Activated CD8-positive, alpha-beta T cell treated with anti-CD3 and anti-CD28 coated beads, Interleukin-2, amount 10 ng/mL, durations not matched to agents 7 days and 5 days (primary cell): ENCODE measurements at regions not wholly inside any gene's neighbourhood (a gene's known extent, or its start where the extent isn't known, plus 50 kb on each side); places are given as distances from the start of the nearest gene placed in this dataset.

Experiments used
- ATAC-seq: fragments of 150-1000 bp; cut with Tn5 transposase; one replicate; pipeline ENCODE4 v1.10.0; 2021; ENCODE audit warnings: moderate library complexity
- CTCF ChIA-PET: fragments of 350-600 bp; sonication (Branson Sonifier 250); formaldehyde crosslinking; loops from one replicate; lab custom pipeline; 2021; ENCODE audit warnings: antibody characterized with exemption; lab: Charles Lee
- POLR2A ChIA-PET: fragments of 350-600 bp; sonication (Branson Sonifier 250); formaldehyde crosslinking; loops from one replicate; lab custom pipeline; 2021; ENCODE audit warnings: antibody characterized with exemption; lab: Charles Lee
- DNase-seq: peaks from one replicate; pipeline ENCODE4 v3.0.0-alpha.2; 2020
- H3K27ac Mint-ChIP-seq: one replicate; pipeline ENCODE4 v1.8.0; 2021; ENCODE audit warnings: mild to moderate bottlenecking, mixed read lengths
- H3K27me3 Mint-ChIP-seq: one replicate; pipeline ENCODE4 v1.8.0; 2021; ENCODE audit warnings: low read depth, mixed read lengths
- H3K36me3 Mint-ChIP-seq: one replicate; pipeline ENCODE4 v1.8.0; 2021; ENCODE audit warnings: low read depth, mixed read lengths
- H3K4me1 Mint-ChIP-seq: one replicate; pipeline ENCODE4 v1.8.0; 2021; ENCODE audit warnings: low read depth, mixed read lengths
- H3K4me3 Mint-ChIP-seq: one replicate; pipeline ENCODE4 v1.8.0; 2021; ENCODE audit warnings: mild to moderate bottlenecking, mixed read lengths
- H3K9me3 Mint-ChIP-seq: one replicate; pipeline ENCODE4 v1.8.0; 2022; ENCODE audit warnings: mixed read lengths; ENCODE audit not compliant: insufficient read depth

DNA sequence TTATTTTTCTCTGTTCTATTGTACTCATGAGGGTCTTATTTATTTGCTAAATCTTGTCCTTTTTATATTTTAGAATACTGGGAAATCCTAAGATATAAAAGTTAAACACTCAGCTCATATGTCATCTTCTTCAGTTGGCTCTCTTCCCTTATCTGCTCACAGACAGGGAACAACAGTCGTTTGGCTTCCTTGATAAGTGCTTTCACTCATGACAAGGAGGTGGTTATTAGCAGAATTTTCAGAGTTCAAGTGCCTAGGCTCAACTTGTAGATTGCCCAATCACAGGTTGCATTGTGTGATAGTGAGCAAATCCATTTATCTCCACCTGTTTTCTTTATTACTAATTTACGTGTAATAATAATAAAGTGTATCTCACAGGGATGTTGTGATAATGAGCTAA is 620.3 kb upstream of the PCDH20 start:
- Mint-ChIP-seq H3K36me3 (no peaks in the 10 kb centered on the region), H3K27me3 (no peaks in the 10 kb centered on the region), H3K27ac (no peak overlapping the region), H3K9me3 (peaks cover 4% of the 10 kb centered on the region), H3K4me1 (no peaks in the 10 kb centered on the region), H3K4me3 (no peak overlapping the region)
- ChIA-PET POLR2A (no interaction called here), CTCF (no interaction called here)
- no peak for DNase-seq
- no peak for ATAC-seq

- no peak for DNase-seq
- no peak overlapping the region for H3K27ac Mint-ChIP-seq
- H3K27me3 Mint-ChIP-seq: no peaks in the 10 kb centered on the region
- H3K9me3 Mint-ChIP-seq: peaks cover 4% of the 10 kb centered on the region
- ChIA-PET POLR2A (no interaction called here), CTCF (no interaction called here)
- ATAC-seq: no peak
- H3K36me3 Mint-ChIP-seq: no peaks in the 10 kb centered on the region
- no peaks in the 10 kb centered on the region for H3K4me1 Mint-ChIP-seq
- H3K4me3 Mint-ChIP-seq: no peak overlapping the region
Measured at GRCh38 chr13:62033934-62034333, 618.3 kb upstream of the PCDH20 start.

GRCh38 chr13:62022369-62022768 is 606.7 kb upstream of the PCDH20 start:
- H3K4me3 Mint-ChIP-seq: no peak overlapping the region
- H3K27me3 Mint-ChIP-seq: no peaks in the 10 kb centered on the region
- no peaks in the 10 kb centered on the region for H3K36me3 Mint-ChIP-seq
- CTCF ChIA-PET: no interaction called here
- H3K27ac Mint-ChIP-seq: no peak overlapping the region
- no peaks in the 10 kb centered on the region for H3K4me1 Mint-ChIP-seq
- H3K9me3 Mint-ChIP-seq: no peaks in the 10 kb centered on the region
- DNase-seq: no peak
- ATAC-seq: no peak
- POLR2A ChIA-PET: no interaction called here

DNA sequence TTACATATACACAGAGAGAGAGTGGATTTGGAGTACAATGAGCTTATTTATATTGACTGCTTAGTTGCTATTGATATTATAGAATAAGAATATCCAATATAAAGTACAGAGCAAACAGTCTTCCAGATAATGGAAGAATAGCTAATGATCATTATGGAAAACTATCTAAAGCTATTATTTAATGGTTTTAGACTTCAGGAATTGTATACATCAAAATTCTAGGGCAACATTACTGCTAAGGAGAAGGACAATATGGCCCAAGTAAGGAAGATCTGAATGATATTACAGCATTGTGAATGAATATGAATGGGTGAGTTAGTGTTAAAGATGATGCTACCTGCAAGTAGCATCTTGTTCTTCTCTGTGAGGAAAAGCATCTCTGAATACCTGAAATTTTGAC is 604.2 kb upstream of the PCDH20 start:
- Mint-ChIP-seq H3K9me3 (no peaks in the 10 kb centered on the region), H3K4me3 (no peak overlapping the region), H3K27me3 (no peaks in the 10 kb centered on the region), H3K27ac (no peak overlapping the region), H3K4me1 (no peaks in the 10 kb centered on the region), H3K36me3 (no peaks in the 10 kb centered on the region)
- no peak for ATAC-seq
- no peak for DNase-seq
- ChIA-PET POLR2A (no interaction called here), CTCF (no interaction called here)

DNA sequence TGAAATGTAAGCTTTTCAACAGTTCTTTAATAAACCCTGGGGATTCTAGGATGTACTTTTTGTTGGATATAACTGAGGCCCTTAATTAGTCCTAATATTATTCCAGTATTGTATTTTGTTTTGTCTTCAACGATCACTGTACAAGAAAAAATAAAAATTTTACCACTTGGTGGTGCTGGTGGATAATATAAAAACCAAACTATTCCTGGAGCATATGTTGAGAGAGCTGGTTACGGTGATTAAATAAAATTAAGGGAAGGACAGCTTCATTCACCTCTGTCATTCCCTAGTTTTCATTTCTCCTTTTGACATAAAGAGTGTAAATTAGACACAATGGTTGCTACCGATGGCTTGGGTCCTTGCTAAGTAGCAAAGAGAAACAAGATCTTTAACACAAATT is 598.6 kb upstream of the PCDH20 start:
- Mint-ChIP-seq H3K36me3 (no peaks in the 10 kb centered on the region), H3K4me3 (no peak overlapping the region), H3K27ac (no peak overlapping the region), H3K27me3 (no peaks in the 10 kb centered on the region), H3K4me1 (no peaks in the 10 kb centered on the region), H3K9me3 (no peaks in the 10 kb centered on the region)
- ChIA-PET CTCF (no interaction called here), POLR2A (no interaction called here)
- no peak for DNase-seq
- ATAC-seq: no peak

DNA sequence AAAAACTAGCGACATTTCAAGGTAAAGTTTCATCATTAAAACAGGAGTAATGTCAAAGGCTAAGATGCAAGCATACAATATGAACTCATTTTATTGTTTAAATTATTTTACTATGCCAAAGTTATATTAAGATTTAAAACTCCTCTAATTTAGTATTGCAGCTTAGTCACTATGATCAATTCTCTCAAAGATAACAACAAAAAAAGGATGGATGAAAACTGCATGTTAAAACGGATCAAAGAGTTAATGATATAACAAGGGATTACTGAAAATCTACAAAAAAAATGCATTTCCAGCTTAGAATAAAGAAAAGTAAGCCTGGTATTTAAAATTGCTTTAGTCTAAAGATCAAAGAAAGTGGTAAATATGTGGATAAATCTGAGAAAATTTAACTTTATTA is 587.8 kb upstream of the PCDH20 start:
- ChIA-PET POLR2A (no interaction called here), CTCF (no interaction called here)
- ATAC-seq (no peak), DNase-seq (no peak)
- H3K36me3 Mint-ChIP-seq: no peaks in the 10 kb centered on the region
- no peak overlapping the region for H3K27ac Mint-ChIP-seq
- no peak overlapping the region for H3K4me3 Mint-ChIP-seq
- H3K4me1 Mint-ChIP-seq: no peaks in the 10 kb centered on the region
- H3K9me3 Mint-ChIP-seq: peaks cover 9% of the 10 kb centered on the region
- H3K27me3 Mint-ChIP-seq: no peaks in the 10 kb centered on the region

- ATAC-seq (no peak), DNase-seq (no peak)
- ChIA-PET CTCF (no interaction called here), POLR2A (no interaction called here)
- H3K27me3 Mint-ChIP-seq: no peaks in the 10 kb centered on the region
- H3K4me3 Mint-ChIP-seq: no peak overlapping the region
- H3K27ac Mint-ChIP-seq: no peak overlapping the region
- H3K36me3 Mint-ChIP-seq: no peaks in the 10 kb centered on the region
- H3K9me3 Mint-ChIP-seq: peaks cover 5% of the 10 kb centered on the region
- H3K4me1 Mint-ChIP-seq: no peaks in the 10 kb centered on the region
Measured at GRCh38 chr13:61994174-61994573, 578.5 kb upstream of the PCDH20 start.

GRCh38 chr13:61989978-61990377 is 574.3 kb upstream of the PCDH20 start:
- DNase-seq (no peak), ATAC-seq (no peak)
- no peaks in the 10 kb centered on the region for H3K4me1 Mint-ChIP-seq
- H3K27me3 Mint-ChIP-seq: no peaks in the 10 kb centered on the region
- H3K27ac Mint-ChIP-seq: no peak overlapping the region
- ChIA-PET POLR2A (no interaction called here), CTCF (no interaction called here)
- H3K4me3 Mint-ChIP-seq: no peak overlapping the region
- H3K9me3 Mint-ChIP-seq: peaks cover 5% of the 10 kb centered on the region
- H3K36me3 Mint-ChIP-seq: no peaks in the 10 kb centered on the region

- Mint-ChIP-seq H3K4me3 (no peak overlapping the region), H3K36me3 (no peaks in the 10 kb centered on the region), H3K4me1 (no peaks in the 10 kb centered on the region), H3K27ac (no peak overlapping the region), H3K9me3 (peaks cover 5% of the 10 kb centered on the region), H3K27me3 (no peaks in the 10 kb centered on the region)
- ChIA-PET CTCF (no interaction called here), POLR2A (no interaction called here)
- DNase-seq: no peak
- ATAC-seq: no peak
Measured at GRCh38 chr13:61988810-61989209, 573.2 kb upstream of the PCDH20 start.

- no peaks in the 10 kb centered on the region for H3K4me1 Mint-ChIP-seq
- no peak overlapping the region for H3K4me3 Mint-ChIP-seq
- no peaks in the 10 kb centered on the region for H3K27me3 Mint-ChIP-seq
- H3K36me3 Mint-ChIP-seq: no peaks in the 10 kb centered on the region
- no peak overlapping the region for H3K27ac Mint-ChIP-seq
- peaks cover 12% of the 10 kb centered on the region for H3K9me3 Mint-ChIP-seq
- no peak for ATAC-seq
- no peak for DNase-seq
- CTCF ChIA-PET: no interaction called here
- POLR2A ChIA-PET: no interaction called here
Measured at GRCh38 chr13:61975001-61975400, 559.4 kb upstream of the PCDH20 start.

DNA sequence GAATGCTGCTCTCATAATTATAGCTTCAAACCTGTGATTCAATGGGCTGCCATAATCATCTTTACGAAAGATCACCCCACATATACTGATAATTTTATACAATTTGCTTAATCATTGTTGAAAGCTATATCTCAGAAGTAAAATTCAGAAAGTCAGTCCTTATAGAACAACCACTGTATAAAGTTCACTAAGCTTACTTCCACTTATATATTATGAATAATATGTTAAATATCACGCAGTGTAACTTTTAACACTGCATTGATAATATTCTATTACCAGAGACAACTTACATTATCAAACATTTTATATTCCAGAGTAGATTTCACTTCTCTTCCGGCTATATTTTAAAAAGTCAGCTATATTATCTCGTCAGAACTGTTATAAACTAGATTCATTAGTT is 550.1 kb upstream of the PCDH20 start:
- Mint-ChIP-seq H3K36me3 (no peaks in the 10 kb centered on the region), H3K27me3 (no peaks in the 10 kb centered on the region), H3K27ac (no peak overlapping the region), H3K4me3 (no peak overlapping the region), H3K9me3 (peaks cover 3% of the 10 kb centered on the region), H3K4me1 (no peaks in the 10 kb centered on the region)
- CTCF ChIA-PET: no interaction called here
- DNase-seq (no peak), ATAC-seq (no peak)
- POLR2A ChIA-PET: no interaction called here

DNA sequence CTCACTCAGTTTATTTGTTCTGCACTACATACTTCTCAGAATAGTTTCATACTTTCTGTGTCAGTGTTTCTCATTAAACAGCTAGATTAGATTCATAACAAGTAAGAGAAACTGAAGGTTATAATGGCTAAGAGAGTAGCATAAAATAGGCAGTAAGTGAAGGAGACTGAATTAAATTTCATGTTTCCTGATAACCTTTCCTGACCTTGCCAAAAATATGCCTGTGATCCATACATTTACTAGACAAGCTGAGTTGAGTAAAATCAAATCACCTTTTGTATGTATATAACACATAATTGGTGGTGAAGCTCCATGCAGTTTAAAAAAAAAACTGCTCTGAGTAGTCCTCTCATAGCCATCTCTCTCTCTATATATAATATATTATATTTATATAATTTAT is 545.3 kb upstream of the PCDH20 start:
- H3K9me3 Mint-ChIP-seq: peaks cover 3% of the 10 kb centered on the region
- H3K4me3 Mint-ChIP-seq: no peak overlapping the region
- DNase-seq (no peak), ATAC-seq (no peak)
- POLR2A ChIA-PET: no interaction called here
- no peaks in the 10 kb centered on the region for H3K4me1 Mint-ChIP-seq
- CTCF ChIA-PET: no interaction called here
- no peak overlapping the region for H3K27ac Mint-ChIP-seq
- H3K36me3 Mint-ChIP-seq: no peaks in the 10 kb centered on the region
- no peaks in the 10 kb centered on the region for H3K27me3 Mint-ChIP-seq

DNA sequence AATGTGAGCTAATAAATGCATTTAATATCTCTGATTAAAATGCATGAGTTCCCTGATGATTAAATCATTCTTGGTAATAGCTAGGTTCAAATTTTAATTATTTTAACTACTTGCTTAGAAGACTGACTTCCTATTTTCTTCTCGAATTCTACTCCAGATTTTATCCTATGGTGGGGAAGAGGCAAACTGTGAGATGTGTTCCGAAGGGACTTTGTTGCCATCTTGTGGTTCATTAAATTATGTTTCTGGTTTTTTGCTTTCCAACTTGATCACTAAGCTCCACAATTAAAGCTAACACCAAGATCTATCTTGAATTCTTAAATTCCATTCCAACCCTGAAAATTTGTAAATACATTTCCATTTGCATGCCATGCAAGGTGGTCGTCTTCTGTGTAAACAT is 538.4 kb upstream of the PCDH20 start:
- ATAC-seq (no peak), DNase-seq (no peak)
- peaks cover 5% of the 10 kb centered on the region for H3K9me3 Mint-ChIP-seq
- POLR2A ChIA-PET: no interaction called here
- no peaks in the 10 kb centered on the region for H3K27me3 Mint-ChIP-seq
- no peaks in the 10 kb centered on the region for H3K36me3 Mint-ChIP-seq
- H3K4me3 Mint-ChIP-seq: no peak overlapping the region
- H3K27ac Mint-ChIP-seq: no peak overlapping the region
- H3K4me1 Mint-ChIP-seq: no peaks in the 10 kb centered on the region
- CTCF ChIA-PET: no interaction called here
